ENCODE measurements at regions not wholly inside any gene's neighbourhood (a gene's known extent, or its start where the extent isn't known, plus 50 kb on each side); places are given as distances from the start of the nearest gene placed in this dataset.

DNA sequence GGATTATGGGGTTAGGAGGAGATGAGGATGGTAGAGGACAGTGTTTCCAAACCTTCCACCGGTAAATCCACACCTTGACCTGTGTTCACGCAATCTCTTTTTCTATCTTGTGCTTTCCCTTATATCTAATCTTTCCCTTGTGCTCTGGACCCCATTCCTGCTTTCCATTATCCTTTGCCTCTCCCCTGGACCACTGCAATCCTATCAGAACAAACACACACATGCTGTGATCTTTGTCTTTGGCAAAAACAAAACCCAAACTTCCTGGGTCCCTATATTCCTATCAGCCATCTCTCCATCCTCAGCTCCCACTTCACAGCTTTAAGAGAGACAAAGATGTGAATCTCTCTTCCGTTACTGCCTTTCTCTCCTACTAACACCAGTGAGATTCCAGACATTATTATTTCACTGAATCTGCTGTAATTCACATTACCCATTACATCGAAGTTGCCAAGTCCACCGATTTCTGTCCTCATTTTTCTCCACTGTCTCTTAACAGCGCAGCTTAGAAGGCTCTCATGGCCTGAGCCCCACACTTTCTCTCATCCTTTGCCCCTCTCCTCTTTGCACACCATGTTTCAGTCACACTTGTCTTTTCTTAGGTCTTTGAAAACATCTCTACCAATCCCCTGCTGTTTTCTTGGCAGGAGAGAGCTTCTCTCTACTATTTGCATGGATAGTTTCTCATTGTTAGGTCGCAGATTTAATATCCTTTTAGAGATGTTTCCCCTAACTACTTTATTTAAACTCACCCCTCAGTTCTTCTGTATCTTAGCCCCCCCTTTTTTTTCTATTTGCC lies 230.0 kb upstream of the B3GALT2 start:
- TF ChIP-seq POLR2A (IDR thresholded peaks at IDR 0.05; ENCODE audit: low read depth, low read length) (no peak), PAX5 (IDR thresholded peaks at IDR 0.05; ENCODE audit: insufficient read depth, low read length, severe bottlenecking) (no peak), POU2F2 (IDR thresholded peaks at IDR 0.05; ENCODE audit: low read depth, low read length) (no peak)
